Astrocyte of the spinal cord (primary cell): ENCODE measurements at regions not wholly inside any gene's neighbourhood (a gene's known extent, or its start where the extent isn't known, plus 50 kb on each side); places are given as distances from the start of the nearest gene placed in this dataset.

Experiments used
- DNase-seq: peaks from one replicate; pipeline ENCODE4 v3.0.0; 2011; ENCODE audit warnings: low read depth, low spot score
- H3K4me3 ChIP-seq: 2 replicates; pipeline ENCODE4 v1.5.1; 2011; ENCODE audit warnings: low read depth, mild to moderate bottlenecking, low read length, moderate library complexity
- CTCF ChIP-seq: IDR thresholded peaks from 2 replicates; pipeline ENCODE4 v1.5.1; 2012; ENCODE audit warnings: low read depth, mild to moderate bottlenecking, low read length, inconsistent platforms
- in situ Hi-C: cut with HindIII; loops from 2 replicates; pipeline ENCODE4 v1.10.0; 2017; ENCODE audit warnings: low sequenced_read_pairs

GRCh38 chr11:93084727-93085505 lies 112.9 kb downstream of the SLC36A4 start:
- no peak for TF ChIP-seq CTCF
- peak; percentile 12 for DNase-seq
- no peak overlapping the region for H3K4me3 ChIP-seq
- in situ Hi-C loops = no loop called here

GRCh38 chr11:93089474-93090102 lies 108.2 kb downstream of the SLC36A4 start:
- DNase-seq = peak; percentile 52

More at GRCh38 chr11:93089474-93090102, 108.2 kb downstream of the SLC36A4 start:
- no peak overlapping the region for H3K4me3 ChIP-seq
- TF ChIP-seq CTCF = peak; percentile 69
- in situ Hi-C loops = no loop called here
